SIG-M5 treated with dmso at 0.1 percent for 504 hours (cell line): ENCODE measurements at regions not wholly inside any gene's neighbourhood (a gene's known extent, or its start where the extent isn't known, plus 50 kb on each side); places are given as distances from the start of the nearest gene placed in this dataset.
"Not testable (repeated sequence)": the region's sequence is repeated elsewhere in the genome, so short reads cannot be mapped to it uniquely, and the experiment has no call there.

Experiments
- DNase-seq: peaks from one replicate; lab custom pipeline; 2025; ENCODE audit not compliant: unreplicated experiment; lab: John Stamatoyannopoulos, UW

DNA sequence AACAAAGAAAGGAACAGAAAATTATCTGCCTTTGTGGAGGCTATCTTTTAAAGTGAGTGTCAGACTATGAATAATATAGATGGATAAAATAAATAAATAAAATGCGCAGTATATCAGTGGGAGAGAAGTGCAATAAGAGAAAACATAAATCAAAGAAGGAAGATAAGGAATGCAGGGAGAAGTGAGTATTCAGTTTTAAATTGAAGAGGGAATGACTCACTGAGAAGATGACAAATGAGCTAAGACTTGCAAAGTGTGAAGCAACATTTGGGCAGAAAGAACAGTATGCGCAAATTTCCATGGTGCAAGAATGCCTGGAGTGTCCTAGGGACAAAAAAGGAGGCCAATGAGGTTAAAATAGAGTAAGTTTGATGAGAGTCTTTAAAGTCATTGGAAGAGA is 1300.1 kb upstream of the ALCAM start:
- peak; percentile 36 for DNase-seq

- DNase-seq, result no peak
Measured at GRCh38 chr3:104069114-104069513, 1297.6 kb upstream of the ALCAM start.

GRCh38 chr3:104070906-104071305 is 1295.8 kb upstream of the ALCAM start:
- DNase-seq, result no peak

GRCh38 chr3:104080088-104080626 is 1286.6 kb upstream of the ALCAM start:
- no peak for DNase-seq

DNA sequence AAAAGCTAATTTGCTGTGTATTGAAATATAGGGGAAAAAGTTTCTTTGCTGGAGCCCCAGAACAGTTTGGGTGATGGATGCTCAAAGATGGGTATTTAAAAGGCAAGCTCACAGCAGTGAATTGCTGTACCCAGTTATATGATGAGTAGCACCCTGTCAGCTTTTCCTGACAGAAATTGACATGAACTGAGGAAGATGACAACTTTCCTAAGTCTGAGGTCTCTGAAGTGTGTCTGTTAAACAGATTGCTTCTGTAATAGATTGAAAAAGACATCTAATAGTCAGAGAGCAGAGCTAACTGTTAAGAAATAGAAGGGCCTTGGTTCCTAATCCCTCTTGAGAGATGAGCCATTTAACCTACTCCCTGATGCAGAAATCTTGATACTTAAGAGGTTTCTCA is 1278.0 kb upstream of the ALCAM start:
- DNase-seq, result no peak

GRCh38 chr3:104089987-104090386 is 1276.7 kb upstream of the ALCAM start:
- DNase-seq, result not testable (repeated sequence)

DNA sequence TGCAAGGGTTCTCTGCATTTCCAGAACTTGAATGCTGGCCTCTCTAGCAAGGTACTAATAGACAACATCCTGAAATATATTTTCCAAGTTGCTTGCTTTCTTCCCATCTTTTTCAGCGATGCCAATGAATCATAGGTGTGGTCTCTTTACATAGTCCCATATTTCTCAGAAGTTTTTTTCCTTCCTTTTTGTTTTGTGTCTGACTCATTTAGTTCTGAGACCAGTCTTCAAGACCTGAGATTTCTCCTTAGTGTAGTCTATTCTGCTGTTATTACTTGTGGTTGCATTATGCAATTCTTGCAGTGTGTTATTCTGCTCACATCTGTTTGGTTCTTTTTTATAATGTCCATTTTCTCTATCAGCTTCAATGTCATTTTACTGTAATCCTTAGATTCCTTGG is 1265.0 kb upstream of the ALCAM start:
- no peak for DNase-seq

- peak; percentile 79 for DNase-seq
Measured at GRCh38 chr3:104102386-104102785, 1264.3 kb upstream of the ALCAM start.

DNA sequence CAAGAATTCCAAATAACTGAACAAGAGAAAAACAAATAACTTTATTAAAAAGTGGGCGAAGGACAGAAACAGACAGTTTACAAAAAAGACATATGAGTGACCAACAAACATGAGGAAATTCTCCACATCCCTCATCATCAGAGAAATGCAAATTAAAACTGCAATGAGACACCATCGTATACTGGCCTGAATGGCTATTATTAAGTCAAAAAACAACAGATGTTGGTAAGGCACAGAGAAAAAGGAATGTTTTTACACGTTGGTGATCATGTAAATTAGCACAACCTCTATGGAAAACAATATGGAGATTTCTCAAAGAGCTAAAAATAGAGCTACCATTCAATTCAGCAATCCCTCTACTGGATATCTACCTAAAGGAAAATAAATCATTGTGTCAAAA is 1260.4 kb upstream of the ALCAM start:
- DNase-seq, result no peak

DNA sequence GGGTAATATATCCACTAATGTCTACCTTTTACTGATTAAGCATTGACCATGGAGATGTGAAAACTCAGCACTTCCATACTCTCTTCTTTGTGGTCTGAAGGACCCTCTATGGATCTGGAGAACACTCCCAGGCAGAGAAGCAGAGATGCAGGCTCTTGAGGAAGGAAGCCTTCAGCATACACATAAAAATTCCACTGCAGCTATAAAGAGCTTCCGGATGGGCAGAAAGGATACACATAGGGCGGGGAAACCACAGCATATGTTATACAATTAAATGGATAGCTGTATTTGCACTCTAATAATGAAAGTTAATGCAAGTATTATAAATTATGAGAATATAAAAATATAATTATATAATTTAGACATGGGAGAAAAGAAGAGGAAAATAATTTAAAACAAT is 1258.2 kb upstream of the ALCAM start:
- DNase-seq, result no peak

DNA sequence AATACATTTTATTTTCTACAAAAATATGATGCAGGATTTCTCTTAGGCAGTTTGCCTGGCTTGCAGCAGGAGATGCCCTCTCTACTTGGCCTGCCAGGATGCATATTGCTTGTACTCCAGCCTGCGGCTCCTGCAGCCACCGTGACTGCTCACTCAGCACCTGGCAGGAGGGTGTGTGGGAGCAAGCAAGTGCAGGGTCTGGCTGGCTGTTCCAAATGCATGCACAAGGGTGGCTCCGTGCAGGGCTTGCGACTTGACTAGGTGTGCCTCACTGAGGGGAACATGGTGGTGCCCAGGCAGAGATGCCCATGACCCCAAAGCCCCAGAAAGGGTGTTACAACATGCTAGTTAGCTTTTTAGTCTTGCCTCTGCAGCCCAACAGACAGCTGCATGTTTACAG is 1240.2 kb upstream of the ALCAM start:
- no peak for DNase-seq

- DNase-seq, result no peak
Measured at GRCh38 chr3:104126864-104127553, 1239.7 kb upstream of the ALCAM start.

DNA sequence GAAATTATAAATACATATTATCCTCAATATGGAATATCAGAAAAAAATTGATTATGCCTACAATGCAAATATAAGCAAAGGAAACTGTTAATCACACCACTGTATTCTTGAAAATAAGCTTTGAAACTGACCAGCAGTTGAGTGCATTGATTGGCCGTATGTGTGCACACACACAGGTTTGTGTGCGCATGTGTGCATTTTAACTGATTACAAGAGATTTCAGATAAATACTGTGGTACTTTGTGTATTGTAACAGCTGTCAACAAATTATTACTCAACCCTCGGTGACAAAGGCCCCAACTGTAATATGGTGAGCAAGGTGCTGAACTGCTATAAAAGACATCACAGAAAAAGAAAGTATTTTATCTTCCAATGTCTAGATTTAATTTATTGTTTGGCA is 1238.9 kb upstream of the ALCAM start:
- DNase-seq, result no peak

DNA sequence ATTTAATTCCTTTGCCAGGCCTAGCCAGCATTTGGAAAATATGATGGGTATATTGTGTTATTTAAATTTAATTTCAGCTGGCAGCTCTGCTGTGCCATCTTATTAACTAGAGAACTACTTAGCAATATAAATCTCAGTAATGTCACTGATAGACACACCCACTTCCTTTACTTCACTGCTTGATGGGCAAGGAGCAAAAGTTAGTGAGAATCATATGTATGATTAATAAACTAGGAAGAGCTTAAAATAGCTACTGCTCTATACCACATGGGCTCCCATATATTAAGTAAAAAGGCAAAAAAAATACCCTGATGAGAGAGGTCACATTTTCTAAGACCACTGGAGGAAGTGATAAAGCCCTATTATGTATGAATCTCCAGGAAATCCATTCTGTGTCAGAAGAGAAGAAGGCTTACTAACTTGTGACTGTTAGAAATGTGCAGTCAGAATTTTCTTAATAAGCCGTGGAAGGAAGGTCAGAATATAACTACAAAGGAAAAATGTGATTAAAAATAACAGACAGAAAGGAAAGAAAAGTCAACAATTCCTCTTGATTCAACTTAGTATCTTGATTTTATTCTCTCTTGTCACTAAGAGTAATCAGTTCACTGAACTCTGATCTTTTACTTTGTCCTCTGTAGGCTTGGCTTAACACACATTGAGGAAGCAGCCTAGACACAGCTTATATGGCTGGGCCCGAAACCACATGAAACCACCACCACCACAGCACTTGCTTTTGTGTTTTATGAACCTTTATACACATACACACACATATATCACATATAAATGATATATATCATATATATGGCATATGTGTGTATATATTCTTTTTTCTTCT is 1233.9 kb upstream of the ALCAM start:
- DNase-seq, result no peak

DNA sequence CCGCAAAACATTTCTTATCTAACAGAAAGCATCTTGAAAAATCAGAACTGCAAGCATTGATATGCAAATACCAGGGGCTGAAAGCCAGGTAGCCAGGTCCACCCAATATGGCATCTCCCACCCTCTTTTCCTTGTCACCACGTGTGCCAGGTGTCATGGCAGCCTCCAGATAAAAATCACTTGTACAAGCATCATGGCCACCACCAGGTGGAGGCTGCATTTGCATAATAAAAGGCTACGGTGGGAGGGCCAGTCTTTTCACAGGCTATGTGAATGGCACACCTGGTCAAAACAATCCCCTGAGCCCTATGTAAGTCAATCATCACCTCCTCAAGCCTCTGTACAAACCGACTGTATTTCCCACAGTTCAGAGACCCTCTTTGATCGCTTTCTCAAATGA is 1233.1 kb upstream of the ALCAM start:
- DNase-seq, result no peak

DNA sequence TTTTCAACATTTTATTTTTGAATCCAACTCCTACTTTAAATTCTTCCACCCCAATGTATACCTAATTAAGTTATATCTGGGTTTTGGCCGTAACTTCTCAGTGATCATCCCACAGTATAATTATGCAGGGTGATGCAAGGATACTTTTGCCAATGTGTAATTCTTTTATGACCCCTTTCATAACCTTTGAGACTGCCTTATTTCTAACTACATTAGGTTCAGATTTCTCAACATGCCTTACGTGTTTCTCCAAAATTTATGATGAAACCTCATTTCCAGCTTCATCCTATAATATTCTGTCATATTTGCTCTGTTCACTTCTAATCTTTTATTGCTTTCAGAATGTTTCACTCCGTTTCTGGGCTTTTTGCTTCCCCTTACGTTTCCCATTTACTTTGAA is 1229.6 kb upstream of the ALCAM start:
- peak; percentile 14 for DNase-seq

DNA sequence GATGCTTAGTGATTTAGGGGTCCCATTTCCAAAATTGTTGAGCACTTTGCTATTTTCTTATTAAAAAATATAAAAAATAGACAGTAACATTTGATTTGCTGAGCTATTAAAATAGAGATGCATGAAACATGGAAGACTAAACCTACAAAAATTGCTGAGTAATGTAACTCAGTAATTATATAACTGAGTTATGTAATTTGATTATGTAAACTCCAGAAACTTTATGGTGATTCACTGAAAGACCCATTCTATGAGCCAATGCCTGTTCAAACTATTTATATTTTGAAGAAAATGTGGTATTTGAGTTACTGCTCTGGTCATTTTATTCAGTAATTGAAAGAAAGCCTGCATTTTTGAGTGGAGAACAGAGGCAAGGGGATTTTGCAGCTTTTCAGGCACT is 1221.5 kb upstream of the ALCAM start:
- DNase-seq, result no peak

DNA sequence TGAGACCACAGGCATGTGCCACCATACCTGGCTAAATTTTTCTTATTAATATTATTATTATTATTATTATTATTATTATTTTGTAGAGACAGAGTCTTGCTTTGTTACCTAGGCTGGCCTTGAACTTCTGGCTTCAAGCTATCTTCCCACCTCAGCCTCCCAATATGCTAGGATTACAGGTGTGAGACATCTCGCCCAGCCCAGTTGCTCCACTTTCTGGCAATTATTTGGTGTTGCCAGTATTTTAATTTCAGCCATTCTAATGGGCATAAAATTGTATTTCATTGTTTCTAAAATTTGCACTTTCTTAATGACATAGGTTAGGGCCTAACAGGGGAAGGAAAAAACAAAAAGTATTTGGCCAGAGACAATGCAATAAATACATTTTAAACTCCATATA is 1217.6 kb upstream of the ALCAM start:
- DNase-seq, result no peak

- DNase-seq, result no peak
Measured at GRCh38 chr3:104150724-104151123, 1216.0 kb upstream of the ALCAM start.

GRCh38 chr3:104154896-104155295 is 1211.8 kb upstream of the ALCAM start:
- DNase-seq, result no peak

GRCh38 chr3:104165866-104166265 is 1200.8 kb upstream of the ALCAM start:
- no peak for DNase-seq

- DNase-seq, result no peak
Measured at GRCh38 chr3:104168386-104168785, 1198.3 kb upstream of the ALCAM start.
